GM12891 (cell line): ENCODE measurements at regions not wholly inside any gene's neighbourhood (a gene's known extent, or its start where the extent isn't known, plus 50 kb on each side); places are given as distances from the start of the nearest gene placed in this dataset.

Source experiments
- PAX5 ChIP-seq: IDR thresholded peaks from 2 replicates; pipeline ENCODE4 v1.6.1; 2011; ENCODE audit warnings: low read length, moderate library complexity, mild to moderate bottlenecking; ENCODE audit not compliant: insufficient read depth, severe bottlenecking
- POLR2A ChIP-seq: IDR thresholded peaks from 2 replicates; pipeline ENCODE4 v1.6.1; 2011; ENCODE audit warnings: low read depth, low read length, control low read depth
- POLR2AphosphoS5 ChIP-seq: IDR thresholded peaks from 2 replicates; pipeline ENCODE4 v1.6.1; 2011; ENCODE audit warnings: low read depth, low read length, control low read depth
- POU2F2 ChIP-seq: IDR thresholded peaks from 2 replicates; pipeline ENCODE4 v1.6.1; 2011; ENCODE audit warnings: low read depth, mild to moderate bottlenecking, control low read depth, low read length, moderate library complexity
- TAF1 ChIP-seq: IDR thresholded peaks from 2 replicates; pipeline ENCODE4 v1.6.1; 2011; ENCODE audit warnings: low read depth, low read length, control low read depth

- no peak for TF ChIP-seq POLR2AphosphoS5
- no peak for TF ChIP-seq TAF1
- TF ChIP-seq POLR2A, result no peak
- no peak for TF ChIP-seq PAX5
- no peak for TF ChIP-seq POU2F2
Observed at GRCh38 chr3:5579139-5579602, 391.7 kb downstream of the EDEM1 start.
